ENCODE measurements at regions not wholly inside any gene's neighbourhood (a gene's known extent, or its start where the extent isn't known, plus 50 kb on each side); places are given as distances from the start of the nearest gene placed in this dataset.

DNA sequence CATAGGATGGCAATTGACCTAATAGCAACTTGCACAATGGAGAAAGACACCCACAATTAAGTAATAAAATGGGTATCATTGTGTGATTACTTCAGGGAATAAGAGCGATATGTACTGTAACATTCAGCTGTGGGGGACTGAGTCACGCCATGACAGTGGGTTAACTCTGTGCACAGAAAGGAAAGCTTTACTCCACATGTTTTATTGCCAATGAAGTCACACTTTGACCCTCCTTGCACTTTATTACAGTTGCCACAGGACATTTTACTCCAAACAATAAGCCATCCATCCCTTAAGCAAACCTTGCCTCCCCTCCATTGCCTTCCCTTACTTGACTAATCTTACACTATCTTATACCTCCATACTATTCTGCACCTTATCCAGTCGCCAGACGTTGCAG is 403.1 kb downstream of the VRK1 start:
- Mint-ChIP-seq H3K36me3 (ENCODE audit: low read depth, unreplicated experiment) (no peaks in the 10 kb centered on the region), H3K27ac (ENCODE audit: unreplicated experiment) (no peak overlapping the region), H3K4me3 (ENCODE audit: unreplicated experiment) (no peak overlapping the region), H3K27me3 (ENCODE audit: unreplicated experiment) (no peaks in the 10 kb centered on the region), H3K9me3 (ENCODE audit: unreplicated experiment) (no peaks in the 10 kb centered on the region), H3K4me1 (ENCODE audit: unreplicated experiment) (no peaks in the 10 kb centered on the region)
- TF ChIP-seq, protein P1, sequence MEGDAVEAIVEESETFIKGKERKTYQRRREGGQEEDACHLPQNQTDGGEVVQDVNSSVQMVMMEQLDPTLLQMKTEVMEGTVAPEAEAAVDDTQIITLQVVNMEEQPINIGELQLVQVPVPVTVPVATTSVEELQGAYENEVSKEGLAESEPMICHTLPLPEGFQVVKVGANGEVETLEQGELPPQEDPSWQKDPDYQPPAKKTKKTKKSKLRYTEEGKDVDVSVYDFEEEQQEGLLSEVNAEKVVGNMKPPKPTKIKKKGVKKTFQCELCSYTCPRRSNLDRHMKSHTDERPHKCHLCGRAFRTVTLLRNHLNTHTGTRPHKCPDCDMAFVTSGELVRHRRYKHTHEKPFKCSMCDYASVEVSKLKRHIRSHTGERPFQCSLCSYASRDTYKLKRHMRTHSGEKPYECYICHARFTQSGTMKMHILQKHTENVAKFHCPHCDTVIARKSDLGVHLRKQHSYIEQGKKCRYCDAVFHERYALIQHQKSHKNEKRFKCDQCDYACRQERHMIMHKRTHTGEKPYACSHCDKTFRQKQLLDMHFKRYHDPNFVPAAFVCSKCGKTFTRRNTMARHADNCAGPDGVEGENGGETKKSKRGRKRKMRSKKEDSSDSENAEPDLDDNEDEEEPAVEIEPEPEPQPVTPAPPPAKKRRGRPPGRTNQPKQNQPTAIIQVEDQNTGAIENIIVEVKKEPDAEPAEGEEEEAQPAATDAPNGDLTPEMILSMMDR (IDR thresholded peaks at IDR 0.05; ENCODE audit: unreplicated experiment): no peak
- DNase-seq (ENCODE audit: low spot score): no peak

GRCh38 chr14:97206916-97207315 is 409.7 kb downstream of the VRK1 start:
- Mint-ChIP-seq H3K9me3 (ENCODE audit: unreplicated experiment) (no peaks in the 10 kb centered on the region), H3K4me1 (ENCODE audit: unreplicated experiment) (no peaks in the 10 kb centered on the region), H3K27me3 (ENCODE audit: unreplicated experiment) (no peaks in the 10 kb centered on the region), H3K4me3 (ENCODE audit: unreplicated experiment) (no peak overlapping the region), H3K36me3 (ENCODE audit: low read depth, unreplicated experiment) (no peaks in the 10 kb centered on the region), H3K27ac (ENCODE audit: unreplicated experiment) (no peak overlapping the region)
- TF ChIP-seq, protein P1 (IDR thresholded peaks at IDR 0.05; ENCODE audit: unreplicated experiment): no peak
- DNase-seq (ENCODE audit: low spot score): no peak

DNA sequence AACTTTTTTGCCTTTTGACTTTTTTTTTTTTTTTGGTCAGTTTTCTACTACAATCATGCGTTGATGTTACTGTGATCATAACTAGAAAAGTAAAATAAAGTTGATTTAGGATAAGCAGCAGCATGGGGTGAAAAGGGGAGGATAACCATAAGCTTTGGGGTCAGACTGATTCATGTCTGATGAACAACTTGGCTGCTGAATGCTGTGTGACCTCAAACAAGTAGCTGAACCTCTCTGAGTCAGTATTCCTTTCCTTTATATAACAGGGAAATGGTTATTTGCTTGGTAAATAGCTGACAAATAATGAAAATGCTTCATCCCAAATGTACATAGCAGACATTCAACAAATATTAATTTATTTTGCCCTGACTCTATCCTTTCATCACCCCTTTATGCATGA is 413.0 kb downstream of the VRK1 start:
- no peaks in the 10 kb centered on the region for H3K27me3 Mint-ChIP-seq (ENCODE audit: unreplicated experiment)
- H3K27ac Mint-ChIP-seq (ENCODE audit: unreplicated experiment): no peak overlapping the region
- no peaks in the 10 kb centered on the region for H3K4me1 Mint-ChIP-seq (ENCODE audit: unreplicated experiment)
- no peak overlapping the region for H3K4me3 Mint-ChIP-seq (ENCODE audit: unreplicated experiment)
- no peak for DNase-seq (ENCODE audit: low spot score)
- TF ChIP-seq, protein P1 (IDR thresholded peaks at IDR 0.05; ENCODE audit: unreplicated experiment): no peak
- H3K36me3 Mint-ChIP-seq (ENCODE audit: low read depth, unreplicated experiment): no peaks in the 10 kb centered on the region
- H3K9me3 Mint-ChIP-seq (ENCODE audit: unreplicated experiment): no peaks in the 10 kb centered on the region

DNA sequence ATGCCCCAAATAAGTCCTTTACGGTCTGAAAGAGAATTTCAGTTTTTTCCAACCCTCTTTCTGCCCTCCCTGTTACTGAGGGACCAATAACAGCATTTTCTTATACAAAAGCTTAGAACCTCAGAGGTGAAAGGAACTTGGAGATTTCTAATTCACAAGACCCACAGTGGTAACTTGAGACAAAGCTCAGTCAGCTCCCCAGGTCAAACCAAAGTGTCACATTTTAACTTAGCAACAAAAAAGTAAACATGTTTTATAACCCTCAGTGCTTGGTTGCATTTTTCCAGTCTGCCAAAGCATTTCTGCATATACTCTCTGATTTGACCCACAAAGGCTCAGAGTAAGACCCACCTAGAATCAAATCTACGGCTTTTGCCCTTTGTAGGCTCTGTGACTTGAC is 415.2 kb downstream of the VRK1 start:
- Mint-ChIP-seq H3K27me3 (ENCODE audit: unreplicated experiment) (no peaks in the 10 kb centered on the region), H3K4me1 (ENCODE audit: unreplicated experiment) (peaks cover 4% of the 10 kb centered on the region), H3K27ac (ENCODE audit: unreplicated experiment) (no peak overlapping the region), H3K36me3 (ENCODE audit: low read depth, unreplicated experiment) (no peaks in the 10 kb centered on the region), H3K9me3 (ENCODE audit: unreplicated experiment) (no peaks in the 10 kb centered on the region), H3K4me3 (ENCODE audit: unreplicated experiment) (no peak overlapping the region)
- DNase-seq (ENCODE audit: low spot score): no peak
- TF ChIP-seq, protein P1 (IDR thresholded peaks at IDR 0.05; ENCODE audit: unreplicated experiment): no peak

- Mint-ChIP-seq H3K27me3 (ENCODE audit: unreplicated experiment) (no peaks in the 10 kb centered on the region), H3K4me3 (ENCODE audit: unreplicated experiment) (no peak overlapping the region), H3K27ac (ENCODE audit: unreplicated experiment) (no peak overlapping the region), H3K4me1 (ENCODE audit: unreplicated experiment) (peaks cover 4% of the 10 kb centered on the region), H3K9me3 (ENCODE audit: unreplicated experiment) (no peaks in the 10 kb centered on the region), H3K36me3 (ENCODE audit: low read depth, unreplicated experiment) (no peaks in the 10 kb centered on the region)
- TF ChIP-seq, protein P1 (IDR thresholded peaks at IDR 0.05; ENCODE audit: unreplicated experiment): no peak
- DNase-seq (ENCODE audit: low spot score): no peak
Measured at GRCh38 chr14:97213720-97214119, 416.5 kb downstream of the VRK1 start.
